C4-2B (cell line): ENCODE measurements at regions not wholly inside any gene's neighbourhood (a gene's known extent, or its start where the extent isn't known, plus 50 kb on each side); places are given as distances from the start of the nearest gene placed in this dataset.
"Not testable (repeated sequence)": the region's sequence is repeated elsewhere in the genome, so short reads cannot be mapped to it uniquely, and the experiment has no call there.

Experiments
- H3K27ac ChIP-seq: fragments of 450-650 bp; 2 replicates; pipeline ENCODE4 v1.5.1; 2017
- CTCF ChIP-seq: fragments of 450-650 bp; conservative IDR thresholded peaks from 2 replicates; pipeline ENCODE4 v1.5.1; 2017; ENCODE audit warnings: mild to moderate bottlenecking
- ZFX ChIP-seq: fragments of 450-650 bp; IDR thresholded peaks from 2 replicates; pipeline ENCODE4 v1.6.1; 2017

GRCh38 chr5:42989190-42989589, 50.9 kb downstream of the ANXA2R start:
- H3K27ac ChIP-seq, result no peak overlapping the region

GRCh38 chr5:42988568-42988967, 51.6 kb downstream of the ANXA2R start:
- TF ChIP-seq CTCF (no peak), ZFX (no peak)
- H3K27ac ChIP-seq, result no peak overlapping the region

More at GRCh38 chr5:42989190-42989589, 50.9 kb downstream of the ANXA2R start:
- no peak for TF ChIP-seq CTCF
- no peak for TF ChIP-seq ZFX

- no peak for TF ChIP-seq ZFX
- TF ChIP-seq CTCF, result no peak
- H3K27ac ChIP-seq, result no peak overlapping the region
Observed at GRCh38 chr5:42985129-42986037, 54.7 kb downstream of the ANXA2R start.

- TF ChIP-seq CTCF (no peak), ZFX (no peak)
- no peak overlapping the region for H3K27ac ChIP-seq
Observed at GRCh38 chr5:42984307-42984706, 55.8 kb downstream of the ANXA2R start.

GRCh38 chr5:42982107-42982622, 58.0 kb downstream of the ANXA2R start:
- TF ChIP-seq ZFX (no peak), CTCF (no peak)

GRCh38 chr5:42981417-42982106, 58.6 kb downstream of the ANXA2R start:
- H3K27ac ChIP-seq, result not testable (repeated sequence)

More at GRCh38 chr5:42982107-42982622, 58.0 kb downstream of the ANXA2R start:
- no peak overlapping the region for H3K27ac ChIP-seq

- H3K27ac ChIP-seq, result not testable (repeated sequence)
Observed at GRCh38 chr5:42981015-42981414, 59.1 kb downstream of the ANXA2R start.

- not testable (repeated sequence) for H3K27ac ChIP-seq
Observed at GRCh38 chr5:42980391-42980790, 59.7 kb downstream of the ANXA2R start.

- H3K27ac ChIP-seq, result not testable (repeated sequence)
Observed at GRCh38 chr5:42979242-42979641, 60.9 kb downstream of the ANXA2R start.
